Astrocyte (in vitro differentiated cells and primary cell): ENCODE measurements at regions not wholly inside any gene's neighbourhood (a gene's known extent, or its start where the extent isn't known, plus 50 kb on each side); places are given as distances from the start of the nearest gene placed in this dataset.

ENCODE experiments used
- DNase-seq: peaks from one replicate; pipeline ENCODE4 v3.0.0-alpha.2; 2010; ENCODE audit warnings: low read depth
- FAIRE-seq: peaks from 2 replicates; lab custom pipeline; 2011; peaks lifted over from hg19 to GRCh38; lab: Jason Lieb, UNC
- H2AFZ ChIP-seq: 2 replicates; pipeline ENCODE4 v1.6.0; 2012; ENCODE audit warnings: low read depth, low read length, inconsistent platforms
- H3K27ac ChIP-seq: 2 replicates; pipeline ENCODE4 v1.5.1; 2011; ENCODE audit warnings: low read depth, low read length, inconsistent platforms
- H3K27me3 ChIP-seq: 2 replicates; pipeline ENCODE4 v1.6.0; 2011; ENCODE audit warnings: low read length, inconsistent platforms; ENCODE audit not compliant: insufficient read depth
- H3K36me3 ChIP-seq: 2 replicates; pipeline ENCODE4 v1.5.1; 2011; ENCODE audit warnings: low read length, inconsistent platforms; ENCODE audit not compliant: insufficient read depth
- H3K4me1 ChIP-seq: 2 replicates; pipeline ENCODE4 v1.5.1; 2011; ENCODE audit warnings: low read length, inconsistent platforms; ENCODE audit not compliant: insufficient read depth
- H3K4me2 ChIP-seq: 2 replicates; pipeline ENCODE4 v1.6.0; 2012; ENCODE audit warnings: low read length, inconsistent platforms
- H3K4me3 ChIP-seq: 2 replicates; pipeline ENCODE4 v1.5.1; 2011; ENCODE audit warnings: low read depth, mild to moderate bottlenecking, low read length, inconsistent platforms; ENCODE audit not compliant: insufficient read depth
- H3K79me2 ChIP-seq: 2 replicates; pipeline ENCODE4 v1.6.0; 2012; ENCODE audit warnings: mild to moderate bottlenecking, low read length, inconsistent platforms; ENCODE audit not compliant: insufficient read depth
- H3K9ac ChIP-seq: 2 replicates; pipeline ENCODE4 v1.6.0; 2012; ENCODE audit warnings: mild to moderate bottlenecking, low read length, inconsistent platforms
- H3K9me3 ChIP-seq: 2 replicates; pipeline ENCODE4 v1.5.1; 2012; ENCODE audit warnings: low read depth, mild to moderate bottlenecking, low read length, inconsistent platforms; ENCODE audit not compliant: insufficient read depth
- H4K20me1 ChIP-seq: 2 replicates; pipeline ENCODE4 v1.6.0; 2012; ENCODE audit warnings: low read length, inconsistent platforms; ENCODE audit not compliant: insufficient read depth
- H3K27ac Mint-ChIP-seq: one replicate; pipeline ENCODE4 v1.8.0; 2021; ENCODE audit warnings: mild to moderate bottlenecking, mixed read lengths; ENCODE audit not compliant: unreplicated experiment
- H3K27me3 Mint-ChIP-seq: one replicate; pipeline ENCODE4 v1.8.0; 2021; ENCODE audit warnings: low read depth, mixed read lengths; ENCODE audit not compliant: unreplicated experiment
- H3K36me3 Mint-ChIP-seq: one replicate; pipeline ENCODE4 v1.8.0; 2021; ENCODE audit warnings: low read depth, mixed read lengths; ENCODE audit not compliant: unreplicated experiment
- H3K4me1 Mint-ChIP-seq: one replicate; pipeline ENCODE4 v1.8.0; 2021; ENCODE audit warnings: low read depth, mixed read lengths; ENCODE audit not compliant: unreplicated experiment
- H3K4me3 Mint-ChIP-seq: one replicate; pipeline ENCODE4 v1.8.0; 2021; ENCODE audit warnings: mild to moderate bottlenecking, moderate library complexity, mixed read lengths; ENCODE audit not compliant: unreplicated experiment
- H3K9me3 Mint-ChIP-seq: one replicate; pipeline ENCODE4 v1.8.0; 2021; ENCODE audit warnings: mild to moderate bottlenecking, mixed read lengths; ENCODE audit not compliant: unreplicated experiment
- EZH2 ChIP-seq: IDR thresholded peaks from 2 replicates; pipeline ENCODE4 v1.6.1; 2012; ENCODE audit warnings: mild to moderate bottlenecking, low read length, inconsistent platforms; ENCODE audit not compliant: insufficient read depth
- TF ChIP-seq, protein P1 (sequence below): IDR thresholded peaks from 2 replicates; pipeline ENCODE4 v1.5.1; 2011; ENCODE audit warnings: low read depth, mild to moderate bottlenecking, inconsistent platforms, low read length, moderate library complexity; ENCODE audit not compliant: insufficient read depth

DNA sequence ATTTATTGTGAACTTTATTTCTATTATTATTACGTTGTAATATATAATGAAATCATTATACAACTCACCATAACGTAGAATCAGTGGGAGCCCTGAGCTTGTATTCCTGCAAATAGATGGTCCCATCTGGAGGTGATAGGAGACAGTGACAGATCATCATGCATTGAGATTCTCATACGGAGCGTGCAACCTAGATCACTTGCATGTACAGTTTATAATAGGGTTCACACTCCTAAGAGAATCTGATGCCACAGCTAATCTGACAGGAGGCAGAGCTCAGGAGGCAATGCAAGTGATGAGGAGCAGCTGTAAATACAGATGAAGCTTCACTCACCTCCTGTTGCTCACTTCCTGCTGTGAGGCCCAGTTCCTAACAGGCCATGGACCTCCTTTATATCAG, 2170.2 kb downstream of the PCDH7 start:
- no peak overlapping the region for H3K4me3 ChIP-seq
- H3K4me1 Mint-ChIP-seq: no peaks in the 10 kb centered on the region
- H3K27me3 ChIP-seq: no peaks in the 10 kb centered on the region
- no peak overlapping the region for H2AFZ ChIP-seq
- no peak overlapping the region for H3K4me2 ChIP-seq
- no peak for DNase-seq
- no peak overlapping the region for H3K27ac ChIP-seq
- no peaks in the 10 kb centered on the region for H3K36me3 ChIP-seq
- TF ChIP-seq EZH2: no peak
- TF ChIP-seq, protein P1, sequence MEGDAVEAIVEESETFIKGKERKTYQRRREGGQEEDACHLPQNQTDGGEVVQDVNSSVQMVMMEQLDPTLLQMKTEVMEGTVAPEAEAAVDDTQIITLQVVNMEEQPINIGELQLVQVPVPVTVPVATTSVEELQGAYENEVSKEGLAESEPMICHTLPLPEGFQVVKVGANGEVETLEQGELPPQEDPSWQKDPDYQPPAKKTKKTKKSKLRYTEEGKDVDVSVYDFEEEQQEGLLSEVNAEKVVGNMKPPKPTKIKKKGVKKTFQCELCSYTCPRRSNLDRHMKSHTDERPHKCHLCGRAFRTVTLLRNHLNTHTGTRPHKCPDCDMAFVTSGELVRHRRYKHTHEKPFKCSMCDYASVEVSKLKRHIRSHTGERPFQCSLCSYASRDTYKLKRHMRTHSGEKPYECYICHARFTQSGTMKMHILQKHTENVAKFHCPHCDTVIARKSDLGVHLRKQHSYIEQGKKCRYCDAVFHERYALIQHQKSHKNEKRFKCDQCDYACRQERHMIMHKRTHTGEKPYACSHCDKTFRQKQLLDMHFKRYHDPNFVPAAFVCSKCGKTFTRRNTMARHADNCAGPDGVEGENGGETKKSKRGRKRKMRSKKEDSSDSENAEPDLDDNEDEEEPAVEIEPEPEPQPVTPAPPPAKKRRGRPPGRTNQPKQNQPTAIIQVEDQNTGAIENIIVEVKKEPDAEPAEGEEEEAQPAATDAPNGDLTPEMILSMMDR: no peak
- no peak overlapping the region for H3K4me3 Mint-ChIP-seq
- H3K9me3 ChIP-seq: no peaks in the 10 kb centered on the region
- FAIRE-seq: no peak
- H3K9me3 Mint-ChIP-seq: peaks cover 3% of the 10 kb centered on the region
- no peaks in the 10 kb centered on the region for H3K4me1 ChIP-seq
- no peaks in the 10 kb centered on the region for H3K27me3 Mint-ChIP-seq
- H3K36me3 Mint-ChIP-seq: no peaks in the 10 kb centered on the region
- H3K9ac ChIP-seq: no peak overlapping the region
- no peaks in the 10 kb centered on the region for H4K20me1 ChIP-seq
- H3K27ac Mint-ChIP-seq: no peak overlapping the region
- H3K79me2 ChIP-seq: no peaks in the 10 kb centered on the region

GRCh38 chr4:32909053-32909452, 2188.9 kb downstream of the PCDH7 start:
- DNase-seq (no peak), FAIRE-seq (no peak)
- TF ChIP-seq EZH2: no peak
- TF ChIP-seq, protein P1: no peak
- H3K9ac ChIP-seq: no peak overlapping the region
- no peaks in the 10 kb centered on the region for H3K36me3 ChIP-seq
- no peak overlapping the region for H2AFZ ChIP-seq
- H3K4me1 Mint-ChIP-seq: no peaks in the 10 kb centered on the region
- H3K27me3 ChIP-seq: no peaks in the 10 kb centered on the region
- H3K4me3 Mint-ChIP-seq: no peak overlapping the region
- no peak overlapping the region for H3K4me3 ChIP-seq
- H3K27ac ChIP-seq: no peak overlapping the region
- H3K9me3 Mint-ChIP-seq: peaks cover 6% of the 10 kb centered on the region
- H3K9me3 ChIP-seq: peaks cover 2% of the 10 kb centered on the region
- H3K4me1 ChIP-seq: no peaks in the 10 kb centered on the region
- no peaks in the 10 kb centered on the region for H3K36me3 Mint-ChIP-seq
- no peak overlapping the region for H3K4me2 ChIP-seq
- H3K27ac Mint-ChIP-seq: no peak overlapping the region
- H3K79me2 ChIP-seq: no peaks in the 10 kb centered on the region
- H3K27me3 Mint-ChIP-seq: no peaks in the 10 kb centered on the region
- H4K20me1 ChIP-seq: no peaks in the 10 kb centered on the region

DNA sequence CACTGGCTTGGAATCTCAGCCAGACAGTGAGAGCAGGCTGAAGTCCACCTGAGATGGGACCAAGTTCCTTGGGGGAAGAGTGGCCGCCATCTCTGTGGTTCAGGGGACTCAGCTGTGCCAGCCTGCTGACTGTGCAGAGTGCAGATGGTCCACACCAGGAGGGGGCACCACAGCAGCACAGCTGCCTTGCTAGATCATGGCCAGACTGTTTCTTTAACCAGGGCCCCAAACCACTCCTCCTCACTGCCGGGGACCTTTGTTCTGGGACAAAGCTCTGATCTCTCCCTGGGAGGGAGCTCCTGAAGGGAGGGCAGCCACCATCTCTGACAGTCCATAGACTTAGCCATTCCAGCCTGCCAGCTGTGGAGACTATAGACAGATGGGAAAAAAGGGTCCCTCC, 2189.6 kb downstream of the PCDH7 start:
- DNase-seq (no peak), FAIRE-seq (no peak)
- H3K27me3 ChIP-seq: no peaks in the 10 kb centered on the region
- Mint-ChIP-seq H3K4me3 (no peak overlapping the region), H3K4me1 (no peaks in the 10 kb centered on the region), H3K9me3 (peaks cover 8% of the 10 kb centered on the region), H3K27me3 (no peaks in the 10 kb centered on the region), H3K27ac (no peak overlapping the region), H3K36me3 (no peaks in the 10 kb centered on the region)
- H3K9ac ChIP-seq: no peak overlapping the region
- H3K36me3 ChIP-seq: no peaks in the 10 kb centered on the region
- no peak for TF ChIP-seq EZH2
- TF ChIP-seq, protein P1: no peak
- no peaks in the 10 kb centered on the region for H3K79me2 ChIP-seq
- H3K4me3 ChIP-seq: no peak overlapping the region
- H2AFZ ChIP-seq: no peak overlapping the region
- H4K20me1 ChIP-seq: no peaks in the 10 kb centered on the region
- H3K4me2 ChIP-seq: no peak overlapping the region
- peaks cover 2% of the 10 kb centered on the region for H3K9me3 ChIP-seq
- no peak overlapping the region for H3K27ac ChIP-seq
- no peaks in the 10 kb centered on the region for H3K4me1 ChIP-seq
